ENCODE measurements at regions not wholly inside any gene's neighbourhood (a gene's known extent, or its start where the extent isn't known, plus 50 kb on each side); places are given as distances from the start of the nearest gene placed in this dataset.

DNA sequence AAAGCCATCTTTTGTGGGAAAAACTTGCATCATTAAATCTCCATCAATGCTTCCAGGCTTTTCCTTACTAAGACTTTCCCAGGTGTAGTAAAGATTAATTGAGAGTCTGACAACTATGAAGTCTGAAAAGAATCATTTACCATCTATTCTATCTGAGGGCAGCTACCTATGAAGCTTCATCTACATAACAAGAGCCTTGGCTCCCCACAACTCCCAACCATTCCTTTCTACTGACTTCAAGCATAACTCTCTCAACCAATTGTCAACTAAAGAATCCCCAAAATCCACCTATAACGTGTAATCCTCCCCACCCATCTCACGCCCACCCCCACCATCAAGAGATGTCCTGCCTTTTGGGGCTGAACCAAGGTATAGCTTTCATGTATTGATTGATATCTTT, 101.5 kb upstream of the GABRA2 start:
- TF ChIP-seq, protein P1, sequence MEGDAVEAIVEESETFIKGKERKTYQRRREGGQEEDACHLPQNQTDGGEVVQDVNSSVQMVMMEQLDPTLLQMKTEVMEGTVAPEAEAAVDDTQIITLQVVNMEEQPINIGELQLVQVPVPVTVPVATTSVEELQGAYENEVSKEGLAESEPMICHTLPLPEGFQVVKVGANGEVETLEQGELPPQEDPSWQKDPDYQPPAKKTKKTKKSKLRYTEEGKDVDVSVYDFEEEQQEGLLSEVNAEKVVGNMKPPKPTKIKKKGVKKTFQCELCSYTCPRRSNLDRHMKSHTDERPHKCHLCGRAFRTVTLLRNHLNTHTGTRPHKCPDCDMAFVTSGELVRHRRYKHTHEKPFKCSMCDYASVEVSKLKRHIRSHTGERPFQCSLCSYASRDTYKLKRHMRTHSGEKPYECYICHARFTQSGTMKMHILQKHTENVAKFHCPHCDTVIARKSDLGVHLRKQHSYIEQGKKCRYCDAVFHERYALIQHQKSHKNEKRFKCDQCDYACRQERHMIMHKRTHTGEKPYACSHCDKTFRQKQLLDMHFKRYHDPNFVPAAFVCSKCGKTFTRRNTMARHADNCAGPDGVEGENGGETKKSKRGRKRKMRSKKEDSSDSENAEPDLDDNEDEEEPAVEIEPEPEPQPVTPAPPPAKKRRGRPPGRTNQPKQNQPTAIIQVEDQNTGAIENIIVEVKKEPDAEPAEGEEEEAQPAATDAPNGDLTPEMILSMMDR (conservative IDR thresholded peaks at IDR 0.05; ENCODE audit: low read length), result no peak
- TF ChIP-seq EZH2phosphoT487 (IDR thresholded peaks at IDR 0.05; ENCODE audit: borderline replicate concordance, low read depth, low read length), result no peak
